AG09319 (cell line): ENCODE measurements at regions not wholly inside any gene's neighbourhood (a gene's known extent, or its start where the extent isn't known, plus 50 kb on each side); places are given as distances from the start of the nearest gene placed in this dataset.

Experiments
- DNase-seq: peaks from one replicate; pipeline ENCODE4 v3.0.0-alpha.2; 2010; ENCODE audit warnings: low read depth; ENCODE audit errors: extremely low read depth
- TF ChIP-seq, protein P1 (sequence below): IDR thresholded peaks from 2 replicates; pipeline ENCODE4 v1.5.1; 2011; ENCODE audit warnings: low read depth, mild to moderate bottlenecking, inconsistent platforms, low read length, moderate library complexity

DNA sequence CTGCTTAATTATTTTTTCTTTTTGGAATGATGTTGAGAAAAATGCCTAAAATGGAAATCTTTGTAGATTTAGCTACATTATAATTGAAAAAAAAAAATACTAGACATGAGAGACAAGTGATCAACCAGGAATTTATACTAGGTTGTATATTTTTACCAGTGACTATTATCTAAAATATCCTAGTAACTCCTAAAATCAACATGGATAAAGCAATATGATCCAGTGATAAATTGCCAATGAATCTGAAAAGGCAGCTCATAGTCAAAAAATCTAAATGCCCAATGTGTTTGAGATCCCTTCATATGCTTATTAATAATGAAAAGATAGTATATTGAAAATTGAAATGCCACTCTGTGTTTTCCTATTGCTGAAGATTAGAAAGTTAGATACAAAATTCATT lies 778.2 kb downstream of the MTRR start:
- TF ChIP-seq, protein P1, sequence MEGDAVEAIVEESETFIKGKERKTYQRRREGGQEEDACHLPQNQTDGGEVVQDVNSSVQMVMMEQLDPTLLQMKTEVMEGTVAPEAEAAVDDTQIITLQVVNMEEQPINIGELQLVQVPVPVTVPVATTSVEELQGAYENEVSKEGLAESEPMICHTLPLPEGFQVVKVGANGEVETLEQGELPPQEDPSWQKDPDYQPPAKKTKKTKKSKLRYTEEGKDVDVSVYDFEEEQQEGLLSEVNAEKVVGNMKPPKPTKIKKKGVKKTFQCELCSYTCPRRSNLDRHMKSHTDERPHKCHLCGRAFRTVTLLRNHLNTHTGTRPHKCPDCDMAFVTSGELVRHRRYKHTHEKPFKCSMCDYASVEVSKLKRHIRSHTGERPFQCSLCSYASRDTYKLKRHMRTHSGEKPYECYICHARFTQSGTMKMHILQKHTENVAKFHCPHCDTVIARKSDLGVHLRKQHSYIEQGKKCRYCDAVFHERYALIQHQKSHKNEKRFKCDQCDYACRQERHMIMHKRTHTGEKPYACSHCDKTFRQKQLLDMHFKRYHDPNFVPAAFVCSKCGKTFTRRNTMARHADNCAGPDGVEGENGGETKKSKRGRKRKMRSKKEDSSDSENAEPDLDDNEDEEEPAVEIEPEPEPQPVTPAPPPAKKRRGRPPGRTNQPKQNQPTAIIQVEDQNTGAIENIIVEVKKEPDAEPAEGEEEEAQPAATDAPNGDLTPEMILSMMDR = no peak
- DNase-seq = no peak

DNA sequence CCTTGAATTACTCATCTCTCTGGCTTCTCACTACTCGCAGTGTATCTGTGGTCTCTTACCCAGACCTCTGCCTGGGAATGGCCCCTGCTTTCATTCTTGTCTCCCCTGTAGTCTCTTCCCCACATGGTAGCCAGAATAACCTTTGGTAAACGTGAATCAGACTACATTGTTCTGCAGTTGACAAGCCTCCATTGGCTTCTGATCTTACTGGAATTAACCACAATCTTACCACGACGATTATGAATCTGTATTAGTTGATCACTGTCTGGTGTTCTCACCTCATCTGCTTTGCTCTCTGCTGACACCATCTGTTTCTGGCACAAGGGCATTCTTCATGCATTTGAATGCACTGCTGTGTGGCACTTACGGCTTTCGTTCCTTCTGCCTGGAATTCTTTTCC lies 781.2 kb downstream of the MTRR start:
- no peak for DNase-seq
- TF ChIP-seq, protein P1 = no peak

DNA sequence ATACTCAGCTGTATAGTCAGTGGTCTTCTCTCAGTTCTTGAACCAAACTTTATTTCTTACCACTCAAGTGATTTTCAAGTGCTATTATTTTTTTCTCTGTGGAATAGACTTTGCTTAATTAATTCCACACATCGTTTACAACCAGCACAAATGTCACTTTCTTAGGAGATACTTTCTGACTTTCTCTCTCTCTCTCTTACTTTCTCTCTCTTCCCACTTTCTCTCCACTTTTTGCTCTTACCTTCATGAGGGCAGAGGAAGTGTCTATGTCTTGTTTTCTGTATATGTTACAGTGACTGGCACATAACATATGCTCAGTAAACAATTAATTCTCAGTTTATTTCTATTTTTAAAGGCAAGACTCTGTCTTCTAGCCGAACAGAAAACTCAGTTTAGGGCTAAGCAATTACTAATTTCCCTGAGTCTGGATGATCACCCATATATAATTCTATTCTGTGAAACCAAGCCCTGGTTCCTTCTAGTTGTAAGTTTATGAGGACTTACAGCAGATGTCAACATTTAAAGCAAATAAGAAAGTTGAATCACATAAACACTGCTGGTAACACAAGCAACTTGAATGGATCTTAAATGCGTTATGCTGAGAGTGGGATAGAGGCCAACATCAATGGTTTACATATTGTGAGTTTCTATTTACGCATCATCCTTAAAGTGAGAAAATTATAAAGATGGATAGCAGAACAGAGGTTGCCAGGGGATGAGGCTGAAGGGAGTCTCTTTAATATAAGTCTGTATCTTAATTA lies 791.4 kb downstream of the MTRR start:
- TF ChIP-seq, protein P1 = no peak
- no peak for DNase-seq

DNA sequence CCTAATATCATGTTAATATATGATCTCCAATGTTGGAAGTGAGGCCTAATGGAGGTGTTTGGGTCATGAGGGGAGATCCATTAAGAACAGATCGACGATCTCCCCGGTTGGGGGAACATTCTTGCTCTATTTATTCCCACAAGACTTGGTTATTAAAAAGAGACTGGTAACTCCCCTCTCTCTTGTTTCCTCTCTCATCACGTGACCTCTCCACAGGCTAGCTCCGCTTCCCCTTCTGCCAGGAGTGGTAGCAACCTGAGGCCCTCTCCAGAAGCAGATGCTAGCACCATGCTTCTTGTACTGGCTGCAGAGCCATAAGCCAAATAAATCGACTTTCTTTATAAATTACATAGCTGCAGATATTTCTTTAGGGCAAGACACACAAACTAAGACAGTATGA lies 794.4 kb downstream of the MTRR start:
- TF ChIP-seq, protein P1 = no peak

DNA sequence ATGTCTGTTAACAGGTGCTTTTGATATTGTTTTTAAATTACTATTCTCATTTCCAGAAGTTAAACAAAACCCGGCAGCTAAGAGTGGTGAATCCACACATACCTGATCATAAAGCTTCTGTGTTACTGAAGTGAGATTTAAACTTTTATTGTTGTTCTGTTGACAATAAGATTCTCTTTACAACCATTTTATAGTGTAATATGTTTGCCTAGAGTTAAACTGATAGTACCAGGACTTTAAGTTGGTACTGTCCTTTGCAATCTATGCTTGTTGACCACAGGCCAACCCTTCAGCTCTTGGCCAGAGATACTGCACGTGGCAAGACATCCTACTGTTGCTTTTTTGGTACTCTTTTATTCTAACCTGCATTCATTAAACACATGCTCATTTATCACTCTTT lies 806.2 kb downstream of the MTRR start:
- DNase-seq = no peak
- TF ChIP-seq, protein P1 = no peak

More for the DNA sequence above, 794.4 kb downstream of the MTRR start:
- no peak for DNase-seq

DNA sequence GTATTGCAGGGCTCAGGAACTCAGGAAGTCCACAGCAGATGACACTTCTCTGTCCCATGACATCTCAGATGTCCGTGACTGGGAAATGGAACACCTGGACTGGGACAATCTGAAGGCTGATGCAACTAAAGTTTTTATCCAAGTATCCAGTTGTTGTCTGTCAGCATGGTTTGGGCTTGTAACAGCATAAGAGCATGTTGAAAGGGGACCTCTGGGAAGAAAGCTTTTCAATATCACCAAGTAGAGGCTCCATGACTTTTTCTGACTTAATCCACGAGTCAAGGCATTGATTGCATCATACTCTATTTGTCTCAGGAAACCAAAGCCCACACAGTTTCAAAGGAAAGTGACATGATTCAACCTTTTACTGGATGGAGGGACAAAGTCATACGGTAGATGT lies 807.7 kb downstream of the MTRR start:
- TF ChIP-seq, protein P1 = no peak
- no peak for DNase-seq

DNA sequence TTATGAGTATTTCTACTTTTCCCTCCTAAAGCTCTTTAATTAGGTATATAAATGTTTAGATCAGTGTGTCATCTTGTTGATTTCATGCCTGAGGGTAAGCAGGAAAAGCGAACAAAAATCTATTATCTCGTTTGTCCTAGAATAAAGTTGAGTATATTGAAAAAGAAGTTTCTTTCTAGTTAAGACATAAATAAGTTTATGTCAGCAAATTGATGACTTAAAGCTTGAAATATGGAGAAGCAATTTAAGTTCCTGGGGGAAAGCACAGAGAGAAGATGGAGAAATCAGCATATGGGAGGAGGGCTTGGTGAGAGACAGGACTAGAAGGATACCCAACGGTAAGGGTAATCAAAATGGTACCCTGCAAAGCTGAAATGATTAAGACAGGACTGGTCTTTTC lies 813.4 kb downstream of the MTRR start:
- TF ChIP-seq, protein P1 = no peak
- no peak for DNase-seq
